Smooth muscle cell (in vitro differentiated cells): ENCODE measurements at regions not wholly inside any gene's neighbourhood (a gene's known extent, or its start where the extent isn't known, plus 50 kb on each side); places are given as distances from the start of the nearest gene placed in this dataset.

ENCODE experiments used
- DNase-seq: peaks from one replicate; lab custom pipeline; 2025; ENCODE audit not compliant: unreplicated experiment; lab: John Stamatoyannopoulos, UW
- H2AFZ ChIP-seq: fragments of 200-600 bp; sonication (generic); 2 replicates; pipeline ENCODE4 v1.6.0; 2016; ENCODE audit warnings: antibody characterized with exemption, low read depth, mild to moderate bottlenecking
- H3F3A ChIP-seq: fragments of 200-600 bp; sonication (generic); 2 replicates; pipeline ENCODE4 v1.6.0; 2017; ENCODE audit warnings: antibody characterized with exemption, low read depth
- H3K27ac ChIP-seq: fragments of 200-600 bp; sonication (generic); 2 replicates; pipeline ENCODE4 v1.5.1; 2016; ENCODE audit warnings: low read depth, mild to moderate bottlenecking
- H3K27me3 ChIP-seq: fragments of 200-600 bp; sonication (generic); 2 replicates; pipeline ENCODE4 v1.6.1; 2016; ENCODE audit warnings: low read depth, mild to moderate bottlenecking
- H3K36me3 ChIP-seq: fragments of 200-600 bp; sonication (generic); 2 replicates; pipeline ENCODE4 v1.5.1; 2016; ENCODE audit warnings: low read depth
- H3K4me1 ChIP-seq: fragments of 200-600 bp; sonication (generic); 2 replicates; pipeline ENCODE4 v1.5.1; 2016; ENCODE audit warnings: low read depth
- H3K4me2 ChIP-seq: fragments of 200-600 bp; sonication (generic); 2 replicates; pipeline ENCODE4 v1.6.0; 2016; ENCODE audit warnings: mild to moderate bottlenecking
- H3K4me3 ChIP-seq: fragments of 200-600 bp; sonication (generic); 2 replicates; pipeline ENCODE4 v1.5.1; 2016; ENCODE audit warnings: mild to moderate bottlenecking
- H3K79me2 ChIP-seq: fragments of 200-600 bp; sonication (generic); 2 replicates; pipeline ENCODE4 v1.6.0; 2016; ENCODE audit warnings: low read depth, mild to moderate bottlenecking
- H3K9ac ChIP-seq: fragments of 200-600 bp; sonication (generic); 2 replicates; pipeline ENCODE4 v1.6.0; 2016; ENCODE audit warnings: low read depth
- H3K9me3 ChIP-seq: fragments of 200-600 bp; sonication (generic); replicated peaks from 2 replicates; pipeline ENCODE4 v1.5.1; 2016; ENCODE audit warnings: low read depth
- H4K20me1 ChIP-seq: fragments of 200-600 bp; sonication (generic); 2 replicates; pipeline ENCODE4 v1.6.0; 2016; ENCODE audit warnings: low read depth
- CTCF ChIP-seq: fragments of 200-600 bp; sonication (generic); IDR thresholded peaks from 2 replicates; pipeline ENCODE4 v1.5.1; 2017; ENCODE audit warnings: borderline replicate concordance, mild to moderate bottlenecking, antibody characterized with exemption; ENCODE audit not compliant: insufficient read depth, poor library complexity, severe bottlenecking
- WGBS: methylation state at CpG from one replicate; pipeline ENCODE4 v1.1.7; 2016; ENCODE audit warnings: low lambda C conversion rate; 5-methylcytosine and 5-hydroxymethylcytosine counted together

- no peak overlapping the region for H3K9ac ChIP-seq
- no peak overlapping the region for H3K4me2 ChIP-seq
- 79% methylated on average over 4 of the region's 4 CpGs for WGBS
- H3K4me1 ChIP-seq: no peaks in the 10 kb centered on the region
- no peaks in the 10 kb centered on the region for H3K36me3 ChIP-seq
- no peak for TF ChIP-seq CTCF
- no peaks in the 10 kb centered on the region for H4K20me1 ChIP-seq
- H2AFZ ChIP-seq: no peak overlapping the region
- no peaks in the 10 kb centered on the region for H3K79me2 ChIP-seq
- no peak overlapping the region for H3K27ac ChIP-seq
- H3K27me3 ChIP-seq: no peaks in the 10 kb centered on the region
- DNase-seq: no peak
- no peak overlapping the region for H3K4me3 ChIP-seq
- H3F3A ChIP-seq: no peaks in the 10 kb centered on the region
- H3K9me3 ChIP-seq: no peaks in the 10 kb centered on the region
Measured at GRCh38 chr12:127306604-127307215, 960.3 kb upstream of the TMEM132C start.

- H3K4me1 ChIP-seq: no peaks in the 10 kb centered on the region
- H3K4me3 ChIP-seq: no peak overlapping the region
- no peak for TF ChIP-seq CTCF
- no peaks in the 10 kb centered on the region for H3K27me3 ChIP-seq
- no peaks in the 10 kb centered on the region for H4K20me1 ChIP-seq
- H3K27ac ChIP-seq: no peak overlapping the region
- H3K9ac ChIP-seq: no peak overlapping the region
- WGBS: 85% methylated on average over 6 of the region's 6 CpGs
- no peaks in the 10 kb centered on the region for H3K36me3 ChIP-seq
- DNase-seq: no peak
- no peak overlapping the region for H2AFZ ChIP-seq
- no peak overlapping the region for H3K4me2 ChIP-seq
- no peaks in the 10 kb centered on the region for H3K9me3 ChIP-seq
- H3F3A ChIP-seq: no peaks in the 10 kb centered on the region
- H3K79me2 ChIP-seq: no peaks in the 10 kb centered on the region
Measured at GRCh38 chr12:127307528-127307927, 959.4 kb upstream of the TMEM132C start.

- no peak overlapping the region for H3K27ac ChIP-seq
- no peaks in the 10 kb centered on the region for H4K20me1 ChIP-seq
- H3K9ac ChIP-seq: no peak overlapping the region
- no peaks in the 10 kb centered on the region for H3K9me3 ChIP-seq
- WGBS: 88% methylated on average over 1 of the region's 1 CpG
- no peaks in the 10 kb centered on the region for H3K36me3 ChIP-seq
- no peak overlapping the region for H3K4me3 ChIP-seq
- no peak for TF ChIP-seq CTCF
- no peak overlapping the region for H2AFZ ChIP-seq
- H3K27me3 ChIP-seq: no peaks in the 10 kb centered on the region
- H3K4me2 ChIP-seq: no peak overlapping the region
- no peaks in the 10 kb centered on the region for H3K4me1 ChIP-seq
- no peaks in the 10 kb centered on the region for H3K79me2 ChIP-seq
- H3F3A ChIP-seq: no peaks in the 10 kb centered on the region
- DNase-seq: no peak
Measured at GRCh38 chr12:127308148-127308547, 958.8 kb upstream of the TMEM132C start.

GRCh38 chr12:127310548-127310947 lies 956.4 kb upstream of the TMEM132C start:
- Histone ChIP-seq H3K4me2 (no peak overlapping the region), H3K27me3 (no peaks in the 10 kb centered on the region), H3K27ac (no peak overlapping the region), H3K9ac (no peak overlapping the region), H3K79me2 (no peaks in the 10 kb centered on the region), H3K36me3 (no peaks in the 10 kb centered on the region), H2AFZ (no peak overlapping the region), H3K9me3 (no peaks in the 10 kb centered on the region), H3F3A (no peaks in the 10 kb centered on the region), H3K4me3 (no peak overlapping the region), H4K20me1 (no peaks in the 10 kb centered on the region), H3K4me1 (no peaks in the 10 kb centered on the region)
- WGBS: 69% methylated on average over 4 of the region's 4 CpGs
- no peak for DNase-seq
- no peak for TF ChIP-seq CTCF
